H1 (cell line): ENCODE measurements at regions not wholly inside any gene's neighbourhood (a gene's known extent, or its start where the extent isn't known, plus 50 kb on each side); places are given as distances from the start of the nearest gene placed in this dataset.

ENCODE experiments used
- ASH2L ChIP-seq: fragments of 200-600, 300-600 bp; sonication (generic); IDR thresholded peaks from one replicate; pipeline ENCODE4 v1.7.1; 2017; ENCODE audit warnings: low read length
- CHD7 ChIP-seq: fragments of 300-600 bp; sonication (generic); IDR thresholded peaks from 2 replicates; pipeline ENCODE4 v1.7.1; 2012; ENCODE audit warnings: low read length, moderate library complexity, mild to moderate bottlenecking, inconsistent platforms; ENCODE audit not compliant: insufficient replicate concordance
- EGR1 ChIP-seq: IDR thresholded peaks from 2 replicates; pipeline ENCODE4 v1.6.1; 2011; ENCODE audit warnings: low read depth, low read length, borderline replicate concordance
- JUND ChIP-seq: IDR thresholded peaks from 2 replicates; pipeline ENCODE4 v1.6.1; 2011; ENCODE audit warnings: mild to moderate bottlenecking, improper control_type of control experiment, low read length
- KDM4A ChIP-seq: IDR thresholded peaks from one replicate; pipeline ENCODE4 v1.7.1; 2012; ENCODE audit warnings: low read depth, mild to moderate bottlenecking, moderate library complexity, low read length, inconsistent platforms; ENCODE audit not compliant: severe bottlenecking
- NRF1 ChIP-seq: IDR thresholded peaks from 2 replicates; pipeline ENCODE4 v1.6.1; 2011; ENCODE audit warnings: mild to moderate bottlenecking, low read depth, low read length, improper control_type of control experiment
- POLR2AphosphoS5 ChIP-seq: IDR thresholded peaks from 2 replicates; pipeline ENCODE4 v1.6.1; 2011; ENCODE audit warnings: low read depth, low read length
- RXRA ChIP-seq: IDR thresholded peaks from 2 replicates; pipeline ENCODE4 v1.6.1; 2011; ENCODE audit warnings: low read depth, mild to moderate bottlenecking, low read length, moderate library complexity; ENCODE audit not compliant: insufficient read depth
- SRF ChIP-seq: IDR thresholded peaks from 2 replicates; pipeline ENCODE4 v1.6.1; 2011; ENCODE audit warnings: mild to moderate bottlenecking, low read depth, low read length, moderate library complexity
- SUZ12 ChIP-seq: fragments of 200-600 bp; sonication (generic); IDR thresholded peaks from 2 replicates; pipeline ENCODE4 v1.6.1; 2012; ENCODE audit warnings: mild to moderate bottlenecking, inconsistent platforms, low read length, moderate library complexity, mixed read lengths

DNA sequence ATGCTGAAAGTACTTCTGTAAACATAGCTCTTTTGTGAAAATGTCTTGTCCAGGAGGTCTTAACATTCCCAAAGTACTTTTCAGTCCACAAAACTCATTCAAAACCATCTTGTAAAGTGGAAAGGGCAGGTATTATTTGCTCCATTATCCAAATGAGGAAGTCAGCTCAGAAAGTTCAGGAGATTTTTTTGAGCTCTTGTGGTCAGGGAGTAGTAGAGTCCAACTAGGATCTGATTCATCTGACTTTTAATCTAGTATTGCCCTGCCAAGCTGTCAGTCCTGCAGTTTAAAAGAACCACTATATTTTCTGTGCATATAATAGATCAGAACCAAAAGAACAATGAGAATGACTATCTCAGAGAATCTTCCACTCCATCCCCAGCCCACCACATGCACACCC, 83.5 kb downstream of the FOXB1 start (continued):
- TF ChIP-seq CHD7, result no peak
- TF ChIP-seq SRF, result no peak
- TF ChIP-seq JUND, result no peak
- TF ChIP-seq NRF1, result no peak
- TF ChIP-seq SUZ12, result no peak
- TF ChIP-seq EGR1, result no peak
- no peak for TF ChIP-seq KDM4A
- TF ChIP-seq RXRA, result no peak
- no peak for TF ChIP-seq ASH2L
- TF ChIP-seq POLR2AphosphoS5, result no peak
